HEK293T (cell line): ENCODE measurements at regions not wholly inside any gene's neighbourhood (a gene's known extent, or its start where the extent isn't known, plus 50 kb on each side); places are given as distances from the start of the nearest gene placed in this dataset.

Source experiments
- ARNT ChIP-seq: fragments of 450-650 bp; IDR thresholded peaks from 2 replicates; pipeline ENCODE4 v1.6.1; 2017; ENCODE audit warnings: mild to moderate bottlenecking
- BHLHE40 ChIP-seq: fragments of 450-650 bp; IDR thresholded peaks from 2 replicates; pipeline ENCODE4 v1.6.1; 2016; ENCODE audit warnings: mild to moderate bottlenecking, moderate library complexity, borderline replicate concordance
- CTBP1 ChIP-seq: fragments of 450-650 bp; IDR thresholded peaks from 2 replicates; pipeline ENCODE4 v1.6.1; 2016; ENCODE audit warnings: borderline replicate concordance
- FOXK2 ChIP-seq: fragments of 450-650 bp; IDR thresholded peaks from 2 replicates; pipeline ENCODE4 v1.6.1; 2016; ENCODE audit warnings: mild to moderate bottlenecking
- FOXM1 ChIP-seq: fragments of 450-650 bp; IDR thresholded peaks from 2 replicates; pipeline ENCODE4 v1.6.1; 2017; ENCODE audit warnings: mild to moderate bottlenecking, borderline replicate concordance
- HDGF ChIP-seq: fragments of 450-650 bp; IDR thresholded peaks from 2 replicates; pipeline ENCODE4 v1.6.1; 2017; ENCODE audit warnings: antibody characterized with exemption, borderline replicate concordance
- L3MBTL2 ChIP-seq: fragments of 450-650 bp; conservative IDR thresholded peaks from 2 replicates; pipeline ENCODE4 v1.6.1; 2016; ENCODE audit warnings: mild to moderate bottlenecking
- SUZ12 ChIP-seq: fragments of 450-650 bp; IDR thresholded peaks from 2 replicates; pipeline ENCODE4 v1.6.1; 2016; ENCODE audit warnings: mild to moderate bottlenecking
- TARDBP ChIP-seq: fragments of 450-650 bp; IDR thresholded peaks from 2 replicates; pipeline ENCODE4 v1.6.1; 2016
- ZNF384 ChIP-seq: fragments of 450-650 bp; IDR thresholded peaks from 2 replicates; pipeline ENCODE4 v1.6.1; 2016

GRCh38 chr6:81570681-81571080, 181.8 kb downstream of the TENT5A start:
- TF ChIP-seq FOXK2 = no peak
- TF ChIP-seq SUZ12 = no peak
- no peak for TF ChIP-seq HDGF
- TF ChIP-seq CTBP1 = no peak
- no peak for TF ChIP-seq ARNT
- TF ChIP-seq BHLHE40 = no peak
- TF ChIP-seq TARDBP = no peak
- no peak for TF ChIP-seq L3MBTL2
- TF ChIP-seq FOXM1 = no peak
- TF ChIP-seq ZNF384 = no peak
